Adipocyte (in vitro differentiated cells): ENCODE measurements at regions not wholly inside any gene's neighbourhood (a gene's known extent, or its start where the extent isn't known, plus 50 kb on each side); places are given as distances from the start of the nearest gene placed in this dataset.
"Not testable (repeated sequence)": the region's sequence is repeated elsewhere in the genome, so short reads cannot be mapped to it uniquely, and the experiment has no call there.

Experiments used
- DNase-seq: peaks from one replicate; pipeline ENCODE4 v3.0.0-alpha.2; 2015; ENCODE audit warnings: low read depth
- H3K27me3 ChIP-seq: replicated peaks from 2 replicates; pipeline ENCODE4 v1.7.0; 2013; ENCODE audit warnings: mild to moderate bottlenecking, low read length, moderate library complexity; ENCODE audit not compliant: control insufficient read depth, insufficient read depth
- H3K36me3 ChIP-seq: 2 replicates; pipeline ENCODE4 v1.7.0; 2013; ENCODE audit warnings: low read length, mild to moderate bottlenecking, moderate library complexity; ENCODE audit not compliant: control insufficient read depth, insufficient read depth, severe bottlenecking
- H3K4me1 ChIP-seq: 2 replicates; pipeline ENCODE4 v1.7.0; 2013; ENCODE audit warnings: mild to moderate bottlenecking, low read length, moderate library complexity; ENCODE audit not compliant: control insufficient read depth, insufficient read depth
- H3K4me3 ChIP-seq: 2 replicates; pipeline ENCODE4 v1.7.0; 2013; ENCODE audit warnings: mild to moderate bottlenecking, low read length, moderate library complexity
- H3K9ac ChIP-seq: 2 replicates; pipeline ENCODE4 v1.7.0; 2013; ENCODE audit warnings: mild to moderate bottlenecking, low read length, moderate library complexity
- H3K9me3 ChIP-seq: 2 replicates; pipeline ENCODE4 v1.7.0; 2013; ENCODE audit warnings: mild to moderate bottlenecking, low read length, moderate library complexity; ENCODE audit not compliant: control insufficient read depth

- Histone ChIP-seq H3K9ac (no peak overlapping the region), H3K27me3 (no peaks in the 10 kb centered on the region), H3K4me3 (no peak overlapping the region), H3K4me1 (no peaks in the 10 kb centered on the region), H3K9me3 (peaks cover 48% of the 10 kb centered on the region), H3K36me3 (no peaks in the 10 kb centered on the region)
- no peak for DNase-seq
Measured at GRCh38 chr7:56493704-56494450, 377.7 kb upstream of the NUPR2 start.

- Histone ChIP-seq H3K36me3 (no peaks in the 10 kb centered on the region), H3K27me3 (no peaks in the 10 kb centered on the region), H3K4me1 (no peaks in the 10 kb centered on the region), H3K9me3 (peaks cover 43% of the 10 kb centered on the region), H3K9ac (no peak overlapping the region), H3K4me3 (no peak overlapping the region)
- DNase-seq = no peak
Measured at GRCh38 chr7:56493196-56493595, 377.0 kb upstream of the NUPR2 start.

GRCh38 chr7:56491636-56492425 lies 375.6 kb upstream of the NUPR2 start:
- Histone ChIP-seq H3K27me3 (no peaks in the 10 kb centered on the region), H3K4me3 (no peak overlapping the region), H3K36me3 (no peaks in the 10 kb centered on the region), H3K9ac (no peak overlapping the region), H3K4me1 (no peaks in the 10 kb centered on the region), H3K9me3 (peaks cover 45% of the 10 kb centered on the region)
- DNase-seq = no peak

- no peaks in the 10 kb centered on the region for H3K4me1 ChIP-seq
- no peak overlapping the region for H3K4me3 ChIP-seq
- DNase-seq = no peak
- no peaks in the 10 kb centered on the region for H3K27me3 ChIP-seq
- no peaks in the 10 kb centered on the region for H3K36me3 ChIP-seq
- H3K9ac ChIP-seq = no peak overlapping the region
- peaks cover 75% of the 10 kb centered on the region for H3K9me3 ChIP-seq
Measured at GRCh38 chr7:56483861-56484550, 367.8 kb upstream of the NUPR2 start.

- Histone ChIP-seq H3K9ac (no peak overlapping the region), H3K4me1 (no peaks in the 10 kb centered on the region), H3K36me3 (no peaks in the 10 kb centered on the region), H3K27me3 (no peaks in the 10 kb centered on the region), H3K4me3 (no peak overlapping the region), H3K9me3 (peaks cover 79% of the 10 kb centered on the region)
- DNase-seq = no peak
Measured at GRCh38 chr7:56483153-56483552, 366.9 kb upstream of the NUPR2 start.

- H3K4me1 ChIP-seq = no peaks in the 10 kb centered on the region
- H3K9ac ChIP-seq = no peak overlapping the region
- H3K9me3 ChIP-seq = peaks cover 86% of the 10 kb centered on the region
- H3K4me3 ChIP-seq = no peak overlapping the region
- DNase-seq = no peak
- H3K36me3 ChIP-seq = no peaks in the 10 kb centered on the region
- H3K27me3 ChIP-seq = no peaks in the 10 kb centered on the region
Measured at GRCh38 chr7:56479748-56480147, 363.5 kb upstream of the NUPR2 start.

GRCh38 chr7:56479136-56479535 lies 362.9 kb upstream of the NUPR2 start:
- Histone ChIP-seq H3K27me3 (no peaks in the 10 kb centered on the region), H3K36me3 (no peaks in the 10 kb centered on the region), H3K4me1 (no peaks in the 10 kb centered on the region), H3K9ac (no peak overlapping the region), H3K4me3 (no peak overlapping the region), H3K9me3 (peaks cover 86% of the 10 kb centered on the region)
- no peak for DNase-seq

- DNase-seq = no peak
- no peak overlapping the region for H3K4me3 ChIP-seq
- no peaks in the 10 kb centered on the region for H3K36me3 ChIP-seq
- H3K4me1 ChIP-seq = no peaks in the 10 kb centered on the region
- H3K27me3 ChIP-seq = no peaks in the 10 kb centered on the region
- H3K9me3 ChIP-seq = peaks cover 95% of the 10 kb centered on the region
- no peak overlapping the region for H3K9ac ChIP-seq
Measured at GRCh38 chr7:56474271-56474670, 358.1 kb upstream of the NUPR2 start.

- H3K36me3 ChIP-seq = no peaks in the 10 kb centered on the region
- H3K4me1 ChIP-seq = no peaks in the 10 kb centered on the region
- H3K27me3 ChIP-seq = no peaks in the 10 kb centered on the region
- no peak for DNase-seq
- H3K9me3 ChIP-seq = peaks cover 100% of the 10 kb centered on the region
- no peak overlapping the region for H3K9ac ChIP-seq
- H3K4me3 ChIP-seq = peak overlapping the region; percentile 41
Measured at GRCh38 chr7:56471811-56472210, 355.6 kb upstream of the NUPR2 start.

GRCh38 chr7:56466607-56467525 lies 350.6 kb upstream of the NUPR2 start:
- not testable (repeated sequence) for H3K36me3 ChIP-seq, H3K4me1 ChIP-seq, DNase-seq, H3K27me3 ChIP-seq, H3K9ac ChIP-seq
- peaks cover 100% of the 10 kb centered on the region for H3K9me3 ChIP-seq
- peak overlapping the region; percentile 69 for H3K4me3 ChIP-seq
